GM12891 (cell line): ENCODE measurements at regions not wholly inside any gene's neighbourhood (a gene's known extent, or its start where the extent isn't known, plus 50 kb on each side); places are given as distances from the start of the nearest gene placed in this dataset.

Experiments used
- DNase-seq: peaks from one replicate; pipeline ENCODE4 v3.0.0; 2011; ENCODE audit warnings: low spot score; ENCODE audit not compliant: insufficient read length
- FAIRE-seq: peaks from 2 replicates; lab custom pipeline; 2011; peaks lifted over from hg19 to GRCh38; lab: Jason Lieb, UNC
- PAX5 ChIP-seq: IDR thresholded peaks from 2 replicates; pipeline ENCODE4 v1.6.1; 2011; ENCODE audit warnings: low read length, moderate library complexity, mild to moderate bottlenecking; ENCODE audit not compliant: insufficient read depth, severe bottlenecking
- POLR2A ChIP-seq: IDR thresholded peaks from 2 replicates; pipeline ENCODE4 v1.6.1; 2011; ENCODE audit warnings: low read depth, low read length, control low read depth
- POLR2AphosphoS5 ChIP-seq: IDR thresholded peaks from 2 replicates; pipeline ENCODE4 v1.6.1; 2011; ENCODE audit warnings: low read depth, low read length, control low read depth
- POU2F2 ChIP-seq: IDR thresholded peaks from 2 replicates; pipeline ENCODE4 v1.6.1; 2011; ENCODE audit warnings: low read depth, mild to moderate bottlenecking, control low read depth, low read length, moderate library complexity
- SPI1 ChIP-seq: IDR thresholded peaks from 2 replicates; pipeline ENCODE4 v1.6.1; 2011; ENCODE audit warnings: low read depth, low read length, control low read depth
- TAF1 ChIP-seq: IDR thresholded peaks from 2 replicates; pipeline ENCODE4 v1.6.1; 2011; ENCODE audit warnings: low read depth, low read length, control low read depth

GRCh38 chr10:14449293-14449815, 118.6 kb upstream of the FRMD4A start:
- no peak for TF ChIP-seq SPI1
- no peak for TF ChIP-seq POLR2A
- TF ChIP-seq POLR2AphosphoS5 = no peak
- FAIRE-seq (no peak), DNase-seq (no peak)

GRCh38 chr10:14448197-14448990, 117.7 kb upstream of the FRMD4A start:
- TF ChIP-seq TAF1 = no peak
- DNase-seq (no peak), FAIRE-seq (no peak)

GRCh38 chr10:14447094-14447839, 116.5 kb upstream of the FRMD4A start:
- no peak for FAIRE-seq
- TF ChIP-seq SPI1 = no peak
- no peak for TF ChIP-seq POLR2A
- no peak for TF ChIP-seq PAX5
- TF ChIP-seq POLR2AphosphoS5 = no peak
- TF ChIP-seq TAF1 = no peak
- DNase-seq = no peak

GRCh38 chr10:14439451-14440259, 108.9 kb upstream of the FRMD4A start:
- no peak for DNase-seq
- TF ChIP-seq SPI1 (no peak), TAF1 (no peak), POU2F2 (no peak), PAX5 (no peak), POLR2AphosphoS5 (no peak), POLR2A (no peak)
- no peak for FAIRE-seq

- TF ChIP-seq POU2F2 (no peak), SPI1 (no peak), PAX5 (no peak), TAF1 (no peak), POLR2AphosphoS5 (no peak)
- no peak for FAIRE-seq
These were observed 107.9 kb upstream of the FRMD4A start for GRCh38 chr10:14438576-14438975.

GRCh38 chr10:14438057-14438456, 107.3 kb upstream of the FRMD4A start:
- DNase-seq = no peak
- FAIRE-seq = no peak
- TF ChIP-seq POLR2A = no peak
- no peak for TF ChIP-seq POLR2AphosphoS5
- TF ChIP-seq PAX5 = no peak
- no peak for TF ChIP-seq TAF1
- no peak for TF ChIP-seq SPI1
- TF ChIP-seq POU2F2 = no peak

More at GRCh38 chr10:14438576-14438975, 107.9 kb upstream of the FRMD4A start:
- no peak for DNase-seq

- TF ChIP-seq POLR2A (no peak), POLR2AphosphoS5 (no peak), SPI1 (no peak), POU2F2 (no peak), PAX5 (no peak), TAF1 (no peak)
- DNase-seq (no peak), FAIRE-seq (no peak)
These were observed 105.4 kb upstream of the FRMD4A start for GRCh38 chr10:14435976-14436632.

- TF ChIP-seq POLR2AphosphoS5 (no peak), PAX5 (no peak), POLR2A (no peak), TAF1 (no peak), SPI1 (no peak), POU2F2 (no peak)
- no peak for FAIRE-seq
These were observed 102.4 kb upstream of the FRMD4A start for GRCh38 chr10:14433147-14433546.

GRCh38 chr10:14431868-14432267, 101.1 kb upstream of the FRMD4A start:
- FAIRE-seq (no peak), DNase-seq (no peak)
- TF ChIP-seq POLR2A = no peak

More at GRCh38 chr10:14433147-14433546, 102.4 kb upstream of the FRMD4A start:
- no peak for DNase-seq
